NOMO-1 treated with DMSO at 0.1 percent for 48 hours (cell line): ENCODE measurements at regions not wholly inside any gene's neighbourhood (a gene's known extent, or its start where the extent isn't known, plus 50 kb on each side); places are given as distances from the start of the nearest gene placed in this dataset.
"Not testable (repeated sequence)": the region's sequence is repeated elsewhere in the genome, so short reads cannot be mapped to it uniquely, and the experiment has no call there.

Source experiments
- DNase-seq: peaks from one replicate; lab custom pipeline; 2025; ENCODE audit not compliant: unreplicated experiment; lab: John Stamatoyannopoulos, UW

DNA sequence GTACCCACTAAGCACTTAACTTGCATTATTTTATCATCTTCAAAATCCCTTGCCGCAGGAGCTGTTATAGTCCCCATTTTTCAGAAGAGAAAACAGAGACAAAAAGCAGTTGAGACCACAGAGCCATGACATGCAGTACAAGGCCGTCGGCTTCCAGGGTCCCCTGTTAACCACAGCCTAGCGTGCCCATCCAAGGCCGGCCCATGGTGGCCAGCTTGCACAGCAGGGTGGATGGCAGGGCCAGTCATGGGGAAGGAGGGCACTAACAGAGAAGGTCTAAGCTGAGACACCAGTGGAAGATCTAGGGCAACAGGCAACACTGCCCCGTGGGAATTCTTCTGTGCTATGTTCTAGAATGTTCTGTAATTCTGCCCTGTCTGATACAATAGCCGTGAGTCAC lies 192.6 kb upstream of the ID2 start:
- no peak for DNase-seq

DNA sequence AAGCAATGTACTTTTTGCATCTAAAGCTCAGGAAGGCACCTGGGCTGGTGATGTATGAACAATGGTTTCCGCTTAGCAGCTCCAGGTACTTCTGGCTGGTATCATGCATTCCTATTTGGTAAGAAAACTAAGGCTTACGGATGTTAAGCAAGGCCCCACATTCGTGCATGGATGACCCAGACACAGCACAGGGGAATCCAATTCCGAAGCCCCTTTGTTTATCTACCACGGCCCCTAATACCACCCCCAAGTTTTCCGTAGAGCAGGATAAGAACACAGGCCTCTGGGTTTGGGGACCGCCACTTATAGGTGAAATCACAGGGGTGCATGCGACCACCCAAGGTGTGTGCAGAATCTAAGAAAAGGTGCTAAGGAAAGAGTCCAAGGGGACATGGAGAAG lies 192.1 kb upstream of the ID2 start:
- no peak for DNase-seq

DNA sequence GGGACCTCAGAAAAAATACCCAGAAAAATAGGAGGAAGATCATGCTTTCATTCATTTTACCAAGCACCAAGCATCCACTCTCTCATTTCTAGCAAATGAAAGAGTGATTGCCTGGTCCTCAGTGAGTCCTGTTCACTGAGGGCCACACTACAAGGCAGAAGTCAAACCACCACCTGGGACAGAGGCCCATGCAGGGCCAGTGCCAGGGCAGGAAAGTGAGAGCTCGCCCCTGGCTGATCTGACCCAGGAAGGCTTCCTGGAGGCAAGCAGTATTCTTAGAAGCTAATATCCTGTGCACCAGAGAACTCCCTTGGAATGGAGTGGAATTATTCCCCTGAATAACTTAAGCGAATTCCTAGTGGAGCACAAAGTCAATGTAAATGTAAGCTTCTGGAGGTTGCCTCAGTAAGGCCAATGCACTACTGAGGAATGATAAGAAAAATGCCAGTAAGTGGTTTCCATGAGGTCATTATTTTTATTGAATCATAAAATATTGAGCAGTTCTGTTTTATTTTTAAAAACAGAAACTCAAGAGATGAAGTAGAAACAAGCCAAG lies 191.6 kb upstream of the ID2 start:
- no peak for DNase-seq

DNA sequence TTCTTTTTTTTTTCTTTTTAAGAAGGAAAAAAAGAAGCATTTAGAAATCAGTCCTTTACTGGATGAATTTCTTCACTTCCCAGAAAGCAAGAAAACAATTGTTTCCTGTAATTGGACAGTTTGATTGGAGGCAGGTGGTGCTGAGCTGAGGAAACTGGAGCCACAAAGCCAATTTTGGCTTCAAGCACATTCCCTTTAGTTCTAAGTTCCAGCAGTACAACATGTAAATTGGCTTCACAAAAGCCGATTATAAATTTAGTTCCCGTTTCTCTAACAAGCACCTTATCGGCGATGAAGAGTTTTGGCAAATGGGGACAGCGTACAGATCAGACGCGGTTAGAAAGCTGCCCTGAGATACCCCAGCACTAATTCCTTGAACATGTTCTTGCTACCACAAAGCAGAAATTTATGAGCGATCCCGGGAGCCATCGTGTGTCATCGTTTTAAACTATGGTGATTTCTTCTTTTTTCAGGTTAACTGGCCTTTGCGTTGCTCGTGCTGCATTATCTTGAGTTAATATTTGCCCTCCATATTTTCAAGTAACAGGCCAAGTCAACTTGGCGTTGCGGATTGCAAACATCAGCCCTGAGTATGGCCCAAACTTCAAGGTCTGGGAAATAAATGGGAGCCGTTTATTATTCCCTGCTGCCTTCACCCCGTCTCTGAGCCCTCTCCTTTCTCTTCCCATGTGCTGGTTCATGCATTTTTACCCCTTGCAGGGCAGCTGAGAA lies 190.4 kb upstream of the ID2 start:
- peak; percentile 72 for DNase-seq

DNA sequence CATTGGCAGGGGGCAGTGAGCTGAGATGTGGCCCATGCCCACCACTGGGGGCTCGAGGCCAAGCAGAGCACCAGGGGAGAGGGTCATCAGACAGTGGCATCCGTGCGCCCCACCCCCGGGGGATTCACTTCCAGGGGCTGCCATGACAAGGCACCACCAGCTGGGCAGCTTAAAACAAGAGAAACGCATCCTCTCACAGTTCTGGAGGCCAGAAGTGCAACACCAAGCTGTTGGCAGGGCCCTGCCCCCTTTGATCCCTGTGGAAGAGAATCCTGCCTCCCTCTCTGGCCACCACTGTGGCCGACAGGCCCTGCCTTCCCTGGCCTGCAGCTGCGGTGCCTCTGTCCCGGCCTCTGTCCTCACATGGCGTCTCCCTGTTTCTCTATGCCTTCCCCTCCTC lies 187.7 kb upstream of the ID2 start:
- no peak for DNase-seq

DNA sequence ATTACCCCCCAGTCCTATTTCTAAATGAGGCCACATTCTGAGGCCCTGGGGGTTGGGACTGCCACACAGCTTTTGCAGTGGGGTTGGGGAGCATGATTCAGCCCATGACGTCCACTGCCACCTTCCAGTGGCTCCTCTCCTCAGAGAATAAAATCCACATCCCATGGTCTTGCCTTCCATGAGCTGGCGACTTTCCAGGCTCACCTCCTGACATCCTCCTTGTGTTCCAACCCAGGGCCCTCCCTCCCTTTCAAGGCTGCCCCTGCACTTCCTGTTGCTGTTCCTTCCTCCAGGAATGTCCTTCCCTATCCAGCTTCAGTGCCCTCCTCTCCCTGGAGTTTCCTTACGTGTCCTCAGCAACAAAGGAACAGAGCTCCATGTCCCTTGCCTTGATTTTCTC lies 187.3 kb upstream of the ID2 start:
- DNase-seq, result no peak

DNA sequence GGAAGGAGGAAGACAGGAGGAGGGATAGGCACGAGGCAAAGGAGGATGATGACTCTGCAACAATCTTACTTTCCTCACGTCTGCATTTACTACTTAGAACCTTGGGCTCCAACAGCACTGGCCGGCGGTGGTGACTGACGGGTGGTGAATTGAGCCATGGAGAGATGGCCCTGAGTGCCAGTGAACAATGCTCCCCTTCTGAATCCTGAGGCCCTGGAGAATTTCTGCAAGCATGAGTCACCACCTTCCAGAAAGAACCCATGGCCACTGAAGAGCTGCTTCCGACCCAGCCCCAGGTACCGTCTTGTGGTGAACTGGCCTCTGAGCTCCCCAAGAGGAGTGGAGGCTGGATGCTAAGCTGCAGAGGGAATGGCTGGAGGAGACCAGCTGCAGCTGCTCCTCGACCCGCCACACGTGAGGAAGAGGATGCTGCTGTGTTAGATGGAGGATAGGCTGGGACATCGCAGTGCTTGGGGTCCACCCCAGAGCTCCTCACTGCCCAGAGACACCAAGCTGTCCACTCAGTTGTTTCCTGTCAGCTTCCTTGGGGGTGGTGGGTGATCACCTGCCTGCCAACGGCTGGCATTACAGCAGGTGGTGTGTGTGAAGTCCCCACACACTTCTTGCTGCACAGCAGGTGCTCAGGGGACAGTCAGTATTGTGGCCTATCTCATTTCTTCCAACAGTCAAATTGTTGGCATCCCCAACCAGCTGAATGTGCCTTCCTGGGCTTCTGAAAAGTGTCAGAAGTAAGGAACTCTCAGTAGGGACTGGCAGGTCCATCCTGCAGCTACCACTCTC lies 186.5 kb upstream of the ID2 start:
- DNase-seq, result no peak

DNA sequence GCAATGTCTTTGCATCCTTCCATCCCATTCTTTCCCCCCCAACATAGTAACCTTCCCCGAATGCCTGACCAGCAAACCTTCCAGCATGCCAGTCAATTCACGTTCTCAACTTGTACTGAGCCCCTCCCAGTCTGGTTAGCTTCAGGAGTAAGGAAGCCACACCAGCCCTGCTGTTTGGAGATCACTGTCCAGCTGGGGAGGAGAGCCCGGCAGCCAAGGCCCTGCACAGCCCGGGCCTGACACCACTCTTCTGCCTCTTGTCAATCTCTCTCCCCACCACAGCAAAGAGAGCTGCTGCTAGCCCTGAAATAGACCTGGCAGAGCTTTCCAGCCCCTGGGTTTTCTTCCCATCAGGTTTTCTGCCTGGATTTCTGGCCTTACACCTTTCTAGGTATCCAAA lies 185.8 kb upstream of the ID2 start:
- no peak for DNase-seq

DNA sequence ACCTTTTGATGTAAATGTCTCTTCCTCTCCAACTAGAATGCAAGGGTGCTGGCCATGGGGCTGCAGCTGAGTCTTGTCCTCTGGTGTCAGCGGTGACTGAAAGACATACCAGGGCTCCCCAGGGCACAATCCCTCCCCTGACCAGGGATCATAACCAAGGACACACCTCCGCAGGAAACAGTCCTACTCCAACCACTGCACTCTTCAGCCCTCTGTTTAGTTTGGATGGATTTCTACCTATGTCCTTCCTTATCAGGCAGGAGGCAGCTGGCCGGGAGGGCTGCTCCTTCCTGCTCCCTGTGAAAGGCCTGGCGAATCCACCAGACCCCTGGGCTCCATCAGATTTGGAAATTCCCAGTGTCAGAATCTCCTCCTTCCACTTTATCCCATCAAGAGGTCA lies 185.2 kb upstream of the ID2 start:
- no peak for DNase-seq

DNA sequence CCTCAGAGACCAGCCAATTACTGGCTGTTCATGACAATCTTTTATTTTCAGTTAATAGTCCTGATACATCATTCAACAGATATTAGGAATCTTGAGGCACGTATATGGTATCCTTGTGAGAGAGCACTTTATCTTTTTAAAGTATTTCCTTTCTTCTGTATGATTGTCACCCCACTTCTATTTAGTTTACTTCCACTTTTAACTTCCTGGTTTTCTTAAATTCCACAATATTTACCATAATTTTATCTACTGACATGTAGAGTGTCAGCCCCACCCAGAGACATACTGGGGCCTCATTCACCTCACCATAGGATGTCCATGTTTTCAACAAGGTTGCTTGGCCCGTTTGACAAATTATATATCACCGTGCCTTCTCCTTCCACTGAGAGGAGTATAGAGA lies 182.9 kb upstream of the ID2 start:
- DNase-seq, result peak; percentile 45

DNA sequence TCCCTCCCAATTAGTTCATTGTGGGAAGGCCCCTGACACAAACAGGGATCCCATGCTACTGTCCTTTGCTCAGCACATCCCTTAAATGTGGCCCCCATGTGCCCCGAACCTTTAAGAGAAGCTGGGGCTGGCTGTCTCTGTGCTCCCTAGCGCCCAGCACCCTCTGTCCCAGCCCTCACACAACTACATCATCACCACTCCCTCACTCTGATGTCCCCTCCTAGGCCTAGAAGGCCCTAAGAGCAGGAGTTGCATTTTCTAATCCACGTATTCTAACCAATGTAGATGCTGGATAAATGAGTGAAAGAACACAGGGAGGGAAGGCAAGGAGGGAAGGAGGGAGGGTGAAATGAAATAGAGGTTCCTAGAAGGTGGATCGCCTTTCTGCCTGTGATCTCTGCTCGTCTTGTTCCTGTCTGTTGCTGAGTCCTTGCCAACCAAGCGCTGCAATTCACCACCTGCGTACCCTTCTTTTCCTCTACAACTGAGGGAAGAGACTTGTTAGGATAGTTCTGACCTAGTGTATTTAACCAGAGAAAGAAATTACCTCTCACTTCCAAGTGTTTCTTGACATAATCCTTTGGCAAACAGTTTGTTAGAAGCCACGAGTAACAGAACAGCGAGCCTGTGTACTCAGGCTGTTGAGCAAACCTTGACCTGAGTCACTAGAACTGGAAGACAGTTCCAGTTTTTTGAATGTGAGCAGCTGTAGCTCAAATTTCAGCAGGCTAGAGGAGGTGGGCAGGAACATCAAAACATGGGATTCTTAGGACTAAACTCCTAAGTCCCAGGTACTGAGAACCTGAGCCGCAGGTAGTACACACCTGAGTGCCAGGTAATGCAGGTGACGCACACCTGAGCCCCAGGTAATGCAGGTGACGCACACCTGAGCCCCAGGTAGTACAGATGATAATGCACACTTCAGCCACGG lies 181.5 kb upstream of the ID2 start:
- DNase-seq, result peak; percentile 41

DNA sequence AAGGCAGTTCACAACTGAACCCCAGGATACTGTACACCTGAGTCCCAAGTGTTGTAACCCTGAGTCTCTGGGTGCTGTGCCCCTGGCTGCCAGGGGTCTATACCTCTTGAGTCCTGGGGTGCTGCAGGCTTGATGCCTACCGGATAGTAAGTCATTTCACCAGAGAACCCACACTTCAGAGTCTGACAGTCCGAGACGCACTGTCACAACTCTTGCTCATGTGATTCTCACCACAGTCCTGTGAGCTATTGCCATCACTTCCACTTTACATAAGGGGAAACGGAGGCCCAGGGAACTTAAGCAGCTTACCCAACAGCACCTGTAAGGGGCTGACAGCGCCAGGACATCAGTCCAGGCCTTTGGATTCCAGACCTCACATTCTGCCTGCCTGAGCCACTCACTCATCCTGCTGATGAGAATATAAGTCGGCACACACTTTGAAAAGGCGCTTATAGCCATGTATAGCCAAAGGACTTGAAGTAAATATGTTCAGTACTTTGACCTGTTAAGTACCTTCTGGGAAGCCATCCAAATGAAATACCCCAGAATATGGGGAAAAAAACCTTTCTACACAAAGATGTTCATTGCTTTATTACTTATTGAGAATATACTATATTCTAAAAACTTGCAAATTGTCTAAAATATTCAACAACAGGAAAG lies 180.7 kb upstream of the ID2 start:
- no peak for DNase-seq

DNA sequence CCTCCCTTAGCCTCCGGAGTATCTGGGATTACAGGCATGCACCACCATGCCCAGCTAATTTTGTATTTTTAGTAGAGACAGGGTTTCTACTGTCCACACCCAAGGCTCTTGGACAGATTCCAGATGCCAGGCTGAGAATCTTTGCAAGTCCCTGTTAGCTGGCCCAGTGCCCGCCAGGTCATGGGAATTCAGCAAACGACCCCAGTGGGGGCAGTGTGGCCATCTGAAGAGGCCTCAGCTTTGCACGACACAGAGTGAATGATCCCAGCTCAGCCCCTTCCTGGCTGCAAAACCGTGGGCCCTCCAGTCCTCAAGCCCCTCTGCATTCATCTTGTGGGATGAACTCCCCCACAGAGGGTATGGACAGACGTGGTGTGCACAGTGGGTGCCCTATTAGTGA lies 179.5 kb upstream of the ID2 start:
- no peak for DNase-seq

DNA sequence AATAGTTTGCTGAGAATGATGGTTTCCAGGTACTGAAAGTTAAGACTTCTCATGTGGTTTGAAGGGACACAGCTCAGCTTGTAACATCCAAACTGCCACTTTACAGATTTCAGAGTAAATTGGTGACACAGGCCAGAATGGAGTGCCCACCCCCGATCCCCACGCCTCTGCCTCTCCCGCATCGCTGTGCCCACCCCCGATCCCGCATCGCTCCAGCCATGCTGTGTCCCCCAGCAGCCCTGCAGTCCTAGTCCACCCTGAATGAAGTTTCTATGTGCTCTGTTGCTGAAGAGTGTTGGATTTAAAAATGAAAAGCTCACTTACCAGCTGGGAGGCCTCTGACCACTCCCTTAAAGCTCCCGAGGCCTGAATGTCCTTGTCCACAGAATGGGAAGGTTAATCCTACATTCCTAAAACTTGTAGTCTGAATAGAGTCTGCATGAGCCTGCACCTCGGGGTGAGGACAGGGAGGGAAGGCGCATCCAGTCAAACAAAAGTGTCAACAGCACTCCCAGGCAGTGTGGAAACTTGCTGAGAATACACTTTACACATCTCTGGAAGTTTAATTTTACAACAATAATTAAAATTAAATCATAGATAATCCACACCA lies 176.4 kb upstream of the ID2 start:
- no peak for DNase-seq

DNA sequence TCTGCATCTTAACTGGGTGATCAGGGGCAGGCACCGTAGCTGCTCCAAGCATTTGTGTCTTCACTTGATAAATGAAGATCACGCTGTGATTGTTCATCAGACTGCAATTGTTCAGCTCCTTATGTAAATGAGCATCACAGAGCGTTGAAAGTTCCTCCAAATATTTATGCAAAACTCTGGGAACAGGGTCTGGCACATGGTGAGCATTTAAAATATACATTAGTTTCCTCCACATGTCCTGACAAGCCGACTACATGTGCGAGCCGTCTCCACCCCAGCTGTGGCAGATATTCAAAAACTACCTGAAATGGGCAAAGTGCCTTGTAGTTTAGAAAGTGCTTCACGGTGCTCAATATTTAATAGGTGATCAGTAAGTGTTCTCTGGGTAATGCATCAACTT lies 175.1 kb upstream of the ID2 start:
- DNase-seq, result no peak

DNA sequence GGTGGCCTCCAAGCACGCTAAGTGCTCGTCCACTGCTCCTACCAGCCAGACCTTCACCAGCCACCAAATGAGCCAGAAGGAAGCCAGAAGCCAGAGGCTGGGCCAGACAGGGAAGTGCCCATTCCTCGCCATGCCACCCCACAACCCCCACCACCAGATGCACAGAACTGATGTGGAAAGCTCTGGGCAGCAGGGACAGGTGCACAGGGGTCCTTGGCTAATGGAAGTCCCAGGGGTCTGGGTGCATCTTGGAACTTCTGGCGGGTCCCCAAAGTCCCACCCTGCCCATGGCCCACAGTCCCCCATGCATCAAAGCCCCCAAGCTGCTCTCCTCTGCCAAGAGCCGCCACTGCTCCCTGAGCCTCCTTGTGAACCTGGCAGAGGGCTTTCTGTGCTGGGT lies 173.1 kb upstream of the ID2 start:
- DNase-seq, result no peak

DNA sequence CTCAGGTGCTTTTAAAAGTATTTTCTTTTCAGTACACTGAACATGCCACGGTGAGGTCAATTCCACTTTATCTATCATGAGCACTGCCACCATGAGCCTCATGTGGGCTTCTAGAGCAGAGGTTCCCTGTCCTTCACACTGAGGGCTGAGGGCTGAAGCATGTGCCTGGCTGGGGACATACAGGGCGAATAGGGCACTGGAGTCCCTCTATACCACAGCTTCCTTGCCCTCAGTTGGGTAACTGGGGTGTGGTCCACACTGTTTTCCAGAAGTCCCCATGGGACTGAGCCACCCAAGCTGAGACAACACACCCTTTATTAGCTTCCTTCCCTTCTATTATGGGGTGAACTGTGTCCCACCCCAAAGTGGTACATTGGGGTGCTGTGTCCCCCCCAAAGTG lies 172.2 kb upstream of the ID2 start:
- no peak for DNase-seq

DNA sequence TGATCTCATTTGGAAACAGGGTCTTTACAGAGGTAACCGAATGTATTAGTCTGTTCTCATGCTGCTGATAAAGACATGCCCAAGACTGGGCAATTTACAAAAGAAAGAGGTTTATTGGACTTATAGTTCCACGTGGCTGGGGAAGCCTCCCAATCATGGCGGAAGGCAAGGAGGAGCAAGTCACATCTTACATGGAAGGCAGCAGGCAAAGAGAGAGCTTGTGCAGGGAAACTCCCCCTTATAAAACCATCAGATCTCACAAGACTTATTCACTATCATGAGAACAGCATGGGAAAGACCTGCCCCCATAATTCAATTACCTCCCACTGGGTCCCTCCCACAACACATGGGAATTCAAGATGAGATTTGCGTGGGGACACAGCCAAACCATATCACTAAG lies 171.8 kb upstream of the ID2 start:
- not testable (repeated sequence) for DNase-seq

DNA sequence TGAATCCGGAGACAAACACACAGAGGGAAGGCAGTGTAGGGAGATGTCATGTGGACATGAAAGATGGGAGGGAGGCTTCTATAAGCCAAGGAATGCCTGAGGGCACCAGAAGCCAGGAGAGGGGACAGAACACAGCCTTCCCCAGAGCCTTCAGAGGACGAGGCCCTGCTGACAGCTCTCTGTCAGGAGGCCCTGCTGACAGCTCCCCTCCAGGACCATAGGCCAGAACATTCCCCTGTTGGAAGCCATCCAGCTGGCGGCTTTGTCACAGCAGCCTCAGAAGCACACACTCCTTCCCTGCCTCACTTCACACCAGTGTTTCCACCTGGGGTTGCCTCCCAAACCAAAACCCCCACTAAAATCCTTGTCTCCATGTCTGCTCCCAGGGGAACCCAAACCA lies 171.3 kb upstream of the ID2 start:
- DNase-seq, result no peak

DNA sequence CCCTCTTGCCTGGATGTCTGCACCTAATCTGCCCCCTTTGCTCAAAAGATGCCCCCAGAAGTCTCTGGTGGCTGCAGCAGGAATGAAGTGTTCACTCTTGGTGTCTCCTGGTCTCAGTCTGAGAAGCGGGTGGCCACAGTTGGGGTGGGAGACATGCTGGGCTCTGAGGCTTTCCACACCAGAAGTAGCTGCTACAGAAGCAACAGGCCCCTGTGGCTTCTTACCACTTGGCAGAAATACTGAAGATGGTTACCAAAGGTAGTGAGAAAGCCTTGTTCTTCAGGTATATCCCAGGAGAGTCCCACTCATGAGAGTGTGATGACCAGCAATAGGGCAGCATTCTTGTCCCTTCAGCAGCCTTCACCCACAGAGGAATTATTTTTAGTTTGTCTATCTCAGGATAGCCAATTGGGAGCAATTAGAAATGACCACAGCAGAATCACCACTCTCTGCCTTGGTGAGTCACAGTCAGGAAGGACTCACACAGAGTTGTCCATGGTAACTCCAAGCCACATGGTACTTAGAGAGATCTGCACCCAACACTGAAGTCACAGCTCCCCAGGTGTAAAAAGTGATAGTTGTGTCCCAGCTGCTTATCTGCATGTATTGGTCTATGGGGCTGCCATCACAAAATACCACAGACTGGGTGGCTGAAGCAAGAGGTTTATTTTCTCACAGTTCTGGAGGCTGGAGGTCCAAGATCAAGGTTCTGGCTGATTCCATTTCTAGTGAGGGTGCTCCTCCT lies 169.8 kb upstream of the ID2 start:
- DNase-seq, result peak; percentile 38
